H9 (cell line): ENCODE measurements at regions not wholly inside any gene's neighbourhood (a gene's known extent, or its start where the extent isn't known, plus 50 kb on each side); places are given as distances from the start of the nearest gene placed in this dataset.

ENCODE experiments used
- DNase-seq: peaks from one replicate; pipeline ENCODE4 v3.0.0-alpha.2; 2017
- H2AFZ ChIP-seq: one replicate; pipeline ENCODE4 v1.6.1; 2013; ENCODE audit warnings: mild to moderate bottlenecking, low read length, control low read depth, moderate library complexity
- H2AK5ac ChIP-seq: 2 replicates; pipeline ENCODE4 v1.6.1; 2013; ENCODE audit warnings: low read length, control low read depth, mixed read lengths; ENCODE audit not compliant: insufficient read length
- H2BK120ac ChIP-seq: one replicate; pipeline ENCODE4 v1.6.1; 2013; ENCODE audit warnings: low read depth, mild to moderate bottlenecking, low read length, control low read depth, inconsistent platforms; ENCODE audit not compliant: poor library complexity, severe bottlenecking
- H2BK12ac ChIP-seq: 2 replicates; pipeline ENCODE4 v1.6.1; 2013; ENCODE audit warnings: low read length, control low read depth, mixed read lengths, low read depth; ENCODE audit not compliant: insufficient read length
- H2BK15ac ChIP-seq: 2 replicates; pipeline ENCODE4 v1.6.1; 2013; ENCODE audit warnings: low read depth, low read length, control low read depth
- H2BK20ac ChIP-seq: one replicate; pipeline ENCODE4 v1.6.1; 2013; ENCODE audit warnings: low read depth, mild to moderate bottlenecking, low read length, control low read depth, inconsistent platforms; ENCODE audit not compliant: poor library complexity, severe bottlenecking
- H2BK5ac ChIP-seq: 2 replicates; pipeline ENCODE4 v1.6.1; 2013; ENCODE audit warnings: low read length, control low read depth, mixed read lengths; ENCODE audit not compliant: insufficient read length
- H3K14ac ChIP-seq: 2 replicates; pipeline ENCODE4 v1.6.1; 2013; ENCODE audit warnings: low read length, control low read depth; ENCODE audit not compliant: insufficient read depth
- H3K18ac ChIP-seq: 2 replicates; pipeline ENCODE4 v1.6.1; 2013; ENCODE audit warnings: low read depth, mild to moderate bottlenecking, mixed read lengths, low read length, control low read depth; ENCODE audit not compliant: insufficient read length
- H3K23ac ChIP-seq: 2 replicates; pipeline ENCODE4 v1.6.1; 2013; ENCODE audit warnings: low read length, control low read depth, mixed read lengths, low read depth; ENCODE audit not compliant: insufficient read length
- H3K23me2 ChIP-seq: 2 replicates; pipeline ENCODE4 v1.6.1; 2013; ENCODE audit warnings: low read depth, mild to moderate bottlenecking, mixed read lengths, low read length, control low read depth; ENCODE audit not compliant: insufficient read length, poor library complexity, severe bottlenecking
- H3K27ac ChIP-seq: 2 replicates; pipeline ENCODE4 v1.5.1; 2013; ENCODE audit warnings: low read length, control low read depth, mixed read lengths, low read depth; ENCODE audit not compliant: insufficient read length
- H3K27me3 ChIP-seq: 2 replicates; pipeline ENCODE4 v1.6.1; 2013; ENCODE audit warnings: low read length, control low read depth, inconsistent platforms; ENCODE audit not compliant: insufficient read depth
- H3K4ac ChIP-seq: 2 replicates; pipeline ENCODE4 v1.6.1; 2013; ENCODE audit warnings: low read depth, mild to moderate bottlenecking, control low read depth, inconsistent platforms, low read length, moderate library complexity
- H3K4me1 ChIP-seq: 2 replicates; pipeline ENCODE4 v1.6.1; 2013; ENCODE audit warnings: low read length, control low read depth, inconsistent platforms; ENCODE audit not compliant: insufficient read depth
- H3K4me2 ChIP-seq: 2 replicates; pipeline ENCODE4 v1.6.1; 2013; ENCODE audit warnings: low read length, control low read depth, mixed read lengths; ENCODE audit not compliant: insufficient read length, insufficient read depth
- H3K56ac ChIP-seq: 2 replicates; pipeline ENCODE4 v1.6.1; 2013; ENCODE audit warnings: low read depth, mild to moderate bottlenecking, mixed read lengths, low read length, control low read depth; ENCODE audit not compliant: insufficient read length
- H3K79me1 ChIP-seq: 2 replicates; pipeline ENCODE4 v1.6.1; 2013; ENCODE audit warnings: low read depth, mild to moderate bottlenecking, moderate library complexity, low read length, control low read depth, inconsistent platforms; ENCODE audit not compliant: insufficient read depth, poor library complexity, severe bottlenecking
- H3K79me2 ChIP-seq: 2 replicates; pipeline ENCODE4 v1.6.1; 2013; ENCODE audit warnings: low read length, control low read depth, inconsistent platforms; ENCODE audit not compliant: insufficient read depth
- H3K9ac ChIP-seq: 2 replicates; pipeline ENCODE4 v1.6.1; 2013; ENCODE audit warnings: low read length, control low read depth, mixed read lengths; ENCODE audit not compliant: insufficient read length; ENCODE audit errors: extremely low read depth
- H3K9me3 ChIP-seq: one replicate; pipeline ENCODE4 v1.6.1; 2013; ENCODE audit warnings: low read depth, low read length, inconsistent platforms; ENCODE audit not compliant: control insufficient read depth
- H3T11ph ChIP-seq: one replicate; pipeline ENCODE4 v1.6.1; 2013; ENCODE audit warnings: mild to moderate bottlenecking, low read length, control low read depth, inconsistent platforms
- H4K20me1 ChIP-seq: one replicate; pipeline ENCODE4 v1.6.1; 2013; ENCODE audit not compliant: control insufficient read depth, insufficient read length, insufficient read depth
- H4K5ac ChIP-seq: 2 replicates; pipeline ENCODE4 v1.6.1; 2013; ENCODE audit warnings: low read depth, mild to moderate bottlenecking, mixed read lengths, low read length, control low read depth; ENCODE audit not compliant: insufficient read length
- H4K8ac ChIP-seq: replicated peaks from 2 replicates; pipeline ENCODE4 v1.6.1; 2013; ENCODE audit warnings: low read length, control low read depth, mixed read lengths, low read depth; ENCODE audit not compliant: insufficient read length
- H4K91ac ChIP-seq: 2 replicates; pipeline ENCODE4 v1.6.1; 2013; ENCODE audit warnings: low read depth, mild to moderate bottlenecking, moderate library complexity, mixed read lengths, low read length, control low read depth; ENCODE audit not compliant: insufficient read length
- H3K27ac Mint-ChIP-seq, 3 experiments: 2 replicates in 2 of 3; 3 replicates in 1 of 3; pipeline ENCODE4 v1.8.0; 2020 to 2021; ENCODE audit warnings: mixed read lengths in 3 of 3, mild to moderate bottlenecking in 1 of 3, moderate library complexity in 1 of 3
- H3K27me3 Mint-ChIP-seq: 2 replicates; pipeline ENCODE4 v1.8.0; 2021; ENCODE audit warnings: low read depth, mild to moderate bottlenecking, moderate library complexity, mixed read lengths
- H3K36me3 Mint-ChIP-seq, 3 experiments: 2 replicates in 2 of 3; 3 replicates in 1 of 3; pipeline ENCODE4 v1.8.0; 2020 to 2021; ENCODE audit warnings: low read depth in 3 of 3, mixed read lengths in 3 of 3; ENCODE audit not compliant: insufficient read depth in 1 of 3
- H3K4me1 Mint-ChIP-seq, 2 experiments: 2 replicates each; pipeline ENCODE4 v1.8.0; 2020; ENCODE audit warnings: mixed read lengths in 2 of 2
- H3K4me3 Mint-ChIP-seq, 2 experiments: 2 replicates in 1 of 2; 3 replicates in 1 of 2; pipeline ENCODE4 v1.8.0; 2020 to 2021; ENCODE audit warnings: mild to moderate bottlenecking in 2 of 2, mixed read lengths in 2 of 2, moderate library complexity in 1 of 2
- H3K9me3 Mint-ChIP-seq, 2 experiments: 2 replicates in 1 of 2; 3 replicates in 1 of 2; pipeline ENCODE4 v1.8.0; 2020; ENCODE audit warnings: mild to moderate bottlenecking in 2 of 2, mixed read lengths in 2 of 2, moderate library complexity in 1 of 2
- WGBS: extraction: QIAGEN DNeasy Blood & Tissue Kit; methylation state at CpG from one replicate; pipeline ENCODE4 v1.1.7; 2013; ENCODE audit warnings: missing lambda C conversion rate, low lambda C conversion rate, mixed read lengths; ENCODE audit not compliant: insufficient read length; ENCODE audit errors: extremely low coverage; 5-methylcytosine and 5-hydroxymethylcytosine counted together
- TF ChIP-seq, protein P1 (sequence below): fragments of 200-600 bp; sonication (generic); conservative IDR thresholded peaks from 3 replicates; pipeline ENCODE4 v1.8.0; 2021; ENCODE audit warnings: antibody characterized with exemption, mild to moderate bottlenecking

DNA sequence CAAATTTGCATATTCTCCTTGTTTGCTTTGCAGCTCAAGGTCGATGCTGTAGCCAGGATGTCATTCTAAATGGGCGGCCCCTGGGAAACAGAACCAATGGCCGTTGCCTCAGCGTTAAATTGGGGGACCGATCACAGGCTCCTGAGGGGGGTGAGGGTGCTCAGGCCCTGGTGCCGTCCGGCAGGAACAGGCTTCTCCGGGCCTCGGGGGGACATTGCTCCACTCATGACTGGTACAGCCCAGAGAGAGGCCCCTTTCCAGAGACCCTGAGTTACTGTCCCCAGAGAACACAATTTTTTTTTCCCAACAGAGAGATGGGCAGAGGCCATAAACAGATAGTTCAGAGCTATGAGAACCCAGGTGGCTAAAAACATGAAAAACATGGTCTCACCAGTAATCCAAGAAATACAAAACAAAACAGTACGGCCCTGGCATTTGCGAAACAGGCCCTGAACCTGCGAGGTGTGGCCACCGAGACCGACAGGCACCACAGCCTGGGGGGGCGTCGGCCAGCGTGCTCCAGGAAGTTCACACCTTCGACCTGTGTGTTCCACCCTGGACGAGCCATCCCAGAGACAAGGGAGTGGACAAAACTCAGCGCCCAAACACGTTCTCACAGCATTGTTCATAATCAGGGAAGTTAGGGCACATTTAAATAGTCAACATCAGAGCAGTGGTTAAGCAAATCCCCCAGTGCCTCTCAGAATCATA, 82.8 kb downstream of the METRNL start:
- Histone ChIP-seq H4K91ac (no peak overlapping the region), H2BK20ac (no peak overlapping the region), H4K20me1 (no peaks in the 10 kb centered on the region), H3K9me3 (no peaks in the 10 kb centered on the region), H4K5ac (no peak overlapping the region), H3K79me2 (no peaks in the 10 kb centered on the region), H2BK15ac (no peak overlapping the region), H3K23me2 (no peaks in the 10 kb centered on the region), H2AK5ac (no peak overlapping the region), H2AFZ (no peak overlapping the region), H3K14ac (no peak overlapping the region), H3T11ph (no peak overlapping the region), H2BK12ac (no peak overlapping the region), H3K23ac (no peak overlapping the region), H3K56ac (no peak overlapping the region), H4K8ac (no peak overlapping the region), H2BK120ac (no peak overlapping the region), H3K4me1 (no peaks in the 10 kb centered on the region), H3K4me2 (no peak overlapping the region), H3K4ac (no peak overlapping the region), H3K27ac (no peak overlapping the region), H3K18ac (no peak overlapping the region), H3K27me3 (no peaks in the 10 kb centered on the region), H2BK5ac (no peak overlapping the region), H3K79me1 (no peaks in the 10 kb centered on the region), H3K9ac (no peak overlapping the region)
- DNase-seq = no peak
- Mint-ChIP-seq H3K4me1 (no peaks in the 10 kb centered on the region), H3K9me3 (peaks cover 13 to 21% of the 10 kb centered on the region in 2 experiments), H3K4me3 (no peak overlapping the region), H3K27ac (no peak overlapping the region; a peak in 1 of 7 replicates), H3K27me3 (peaks cover 18% of the 10 kb centered on the region), H3K36me3 (no peaks in the 10 kb centered on the region; a peak in 1 of 7 replicates)
- no CpG with 5 or more reads among the region's 21 CpGs for WGBS
- TF ChIP-seq, protein P1, sequence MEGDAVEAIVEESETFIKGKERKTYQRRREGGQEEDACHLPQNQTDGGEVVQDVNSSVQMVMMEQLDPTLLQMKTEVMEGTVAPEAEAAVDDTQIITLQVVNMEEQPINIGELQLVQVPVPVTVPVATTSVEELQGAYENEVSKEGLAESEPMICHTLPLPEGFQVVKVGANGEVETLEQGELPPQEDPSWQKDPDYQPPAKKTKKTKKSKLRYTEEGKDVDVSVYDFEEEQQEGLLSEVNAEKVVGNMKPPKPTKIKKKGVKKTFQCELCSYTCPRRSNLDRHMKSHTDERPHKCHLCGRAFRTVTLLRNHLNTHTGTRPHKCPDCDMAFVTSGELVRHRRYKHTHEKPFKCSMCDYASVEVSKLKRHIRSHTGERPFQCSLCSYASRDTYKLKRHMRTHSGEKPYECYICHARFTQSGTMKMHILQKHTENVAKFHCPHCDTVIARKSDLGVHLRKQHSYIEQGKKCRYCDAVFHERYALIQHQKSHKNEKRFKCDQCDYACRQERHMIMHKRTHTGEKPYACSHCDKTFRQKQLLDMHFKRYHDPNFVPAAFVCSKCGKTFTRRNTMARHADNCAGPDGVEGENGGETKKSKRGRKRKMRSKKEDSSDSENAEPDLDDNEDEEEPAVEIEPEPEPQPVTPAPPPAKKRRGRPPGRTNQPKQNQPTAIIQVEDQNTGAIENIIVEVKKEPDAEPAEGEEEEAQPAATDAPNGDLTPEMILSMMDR = no peak
